ENCODE measurements at regions not wholly inside any gene's neighbourhood (a gene's known extent, or its start where the extent isn't known, plus 50 kb on each side); places are given as distances from the start of the nearest gene placed in this dataset.

- DNase-seq (ENCODE audit: low read depth), result no peak
- TF ChIP-seq MYC (IDR thresholded peaks at IDR 0.05; ENCODE audit: low read depth, low read length) (no peak), POLR2A (IDR thresholded peaks at IDR 0.05; ENCODE audit: extremely low read depth, insufficient read length) (no peak)
- TF ChIP-seq, protein P1, sequence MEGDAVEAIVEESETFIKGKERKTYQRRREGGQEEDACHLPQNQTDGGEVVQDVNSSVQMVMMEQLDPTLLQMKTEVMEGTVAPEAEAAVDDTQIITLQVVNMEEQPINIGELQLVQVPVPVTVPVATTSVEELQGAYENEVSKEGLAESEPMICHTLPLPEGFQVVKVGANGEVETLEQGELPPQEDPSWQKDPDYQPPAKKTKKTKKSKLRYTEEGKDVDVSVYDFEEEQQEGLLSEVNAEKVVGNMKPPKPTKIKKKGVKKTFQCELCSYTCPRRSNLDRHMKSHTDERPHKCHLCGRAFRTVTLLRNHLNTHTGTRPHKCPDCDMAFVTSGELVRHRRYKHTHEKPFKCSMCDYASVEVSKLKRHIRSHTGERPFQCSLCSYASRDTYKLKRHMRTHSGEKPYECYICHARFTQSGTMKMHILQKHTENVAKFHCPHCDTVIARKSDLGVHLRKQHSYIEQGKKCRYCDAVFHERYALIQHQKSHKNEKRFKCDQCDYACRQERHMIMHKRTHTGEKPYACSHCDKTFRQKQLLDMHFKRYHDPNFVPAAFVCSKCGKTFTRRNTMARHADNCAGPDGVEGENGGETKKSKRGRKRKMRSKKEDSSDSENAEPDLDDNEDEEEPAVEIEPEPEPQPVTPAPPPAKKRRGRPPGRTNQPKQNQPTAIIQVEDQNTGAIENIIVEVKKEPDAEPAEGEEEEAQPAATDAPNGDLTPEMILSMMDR (IDR thresholded peaks at IDR 0.05; ENCODE audit: low read depth, low read length), result no peak
- TF ChIP-seq, protein P2, sequence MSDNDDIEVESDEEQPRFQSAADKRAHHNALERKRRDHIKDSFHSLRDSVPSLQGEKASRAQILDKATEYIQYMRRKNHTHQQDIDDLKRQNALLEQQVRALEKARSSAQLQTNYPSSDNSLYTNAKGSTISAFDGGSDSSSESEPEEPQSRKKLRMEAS (IDR thresholded peaks at IDR 0.05; ENCODE audit: low read depth, low read length), result no peak
- no peak overlapping the region for H3K4me3 ChIP-seq (ENCODE audit: low read depth, low read length)
Measured at GRCh38 chr5:28110781-28111180, 1072.4 kb upstream of the CDH9 start.

GRCh38 chr5:28104080-28104479 lies 1065.7 kb upstream of the CDH9 start:
- no peak overlapping the region for H3K4me3 ChIP-seq (ENCODE audit: low read depth, low read length)
- no peak for DNase-seq (ENCODE audit: low read depth)
- no peak for TF ChIP-seq POLR2A (IDR thresholded peaks at IDR 0.05; ENCODE audit: extremely low read depth, insufficient read length)
- TF ChIP-seq, protein P2 (IDR thresholded peaks at IDR 0.05; ENCODE audit: low read depth, low read length), result no peak
- TF ChIP-seq, protein P1 (IDR thresholded peaks at IDR 0.05; ENCODE audit: low read depth, low read length), result no peak
- no peak for TF ChIP-seq MYC (IDR thresholded peaks at IDR 0.05; ENCODE audit: low read depth, low read length)

DNA sequence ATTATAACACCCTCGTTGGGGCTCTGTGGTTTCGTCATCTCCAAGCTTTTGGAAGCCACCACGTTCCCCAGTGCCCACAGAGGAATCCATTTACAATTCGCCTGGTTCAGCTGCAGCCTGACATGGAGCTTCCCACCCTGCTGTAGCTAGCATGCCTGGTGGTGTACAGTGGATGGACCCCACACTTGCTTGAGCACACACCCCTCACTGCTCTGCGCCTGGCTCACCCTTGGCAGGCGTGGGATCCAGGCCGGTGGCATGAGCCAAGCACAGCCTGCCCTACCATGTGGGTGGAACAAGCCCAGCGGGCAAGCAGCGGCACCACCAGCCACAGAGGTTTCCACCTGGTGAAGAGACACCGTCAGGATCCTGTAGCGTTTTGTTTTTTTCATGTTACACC lies 1045.7 kb upstream of the CDH9 start:
- H3K4me3 ChIP-seq (ENCODE audit: low read depth, low read length), result no peak overlapping the region

GRCh38 chr5:28082610-28083009 lies 1044.2 kb upstream of the CDH9 start:
- H3K4me3 ChIP-seq (ENCODE audit: low read depth, low read length), result no peak overlapping the region
- TF ChIP-seq POLR2A (IDR thresholded peaks at IDR 0.05; ENCODE audit: extremely low read depth, insufficient read length) (no peak), MYC (IDR thresholded peaks at IDR 0.05; ENCODE audit: low read depth, low read length) (no peak)
- TF ChIP-seq, protein P1 (IDR thresholded peaks at IDR 0.05; ENCODE audit: low read depth, low read length), result no peak
- TF ChIP-seq, protein P2 (IDR thresholded peaks at IDR 0.05; ENCODE audit: low read depth, low read length), result no peak
- no peak for DNase-seq (ENCODE audit: low read depth)

More for the DNA sequence above, 1045.7 kb upstream of the CDH9 start:
- TF ChIP-seq MYC (IDR thresholded peaks at IDR 0.05; ENCODE audit: low read depth, low read length), result no peak
- TF ChIP-seq, protein P1 (IDR thresholded peaks at IDR 0.05; ENCODE audit: low read depth, low read length), result no peak
- no peak for TF ChIP-seq POLR2A (IDR thresholded peaks at IDR 0.05; ENCODE audit: extremely low read depth, insufficient read length)
- TF ChIP-seq, protein P2 (IDR thresholded peaks at IDR 0.05; ENCODE audit: low read depth, low read length), result no peak
- DNase-seq (ENCODE audit: low read depth), result no peak

DNA sequence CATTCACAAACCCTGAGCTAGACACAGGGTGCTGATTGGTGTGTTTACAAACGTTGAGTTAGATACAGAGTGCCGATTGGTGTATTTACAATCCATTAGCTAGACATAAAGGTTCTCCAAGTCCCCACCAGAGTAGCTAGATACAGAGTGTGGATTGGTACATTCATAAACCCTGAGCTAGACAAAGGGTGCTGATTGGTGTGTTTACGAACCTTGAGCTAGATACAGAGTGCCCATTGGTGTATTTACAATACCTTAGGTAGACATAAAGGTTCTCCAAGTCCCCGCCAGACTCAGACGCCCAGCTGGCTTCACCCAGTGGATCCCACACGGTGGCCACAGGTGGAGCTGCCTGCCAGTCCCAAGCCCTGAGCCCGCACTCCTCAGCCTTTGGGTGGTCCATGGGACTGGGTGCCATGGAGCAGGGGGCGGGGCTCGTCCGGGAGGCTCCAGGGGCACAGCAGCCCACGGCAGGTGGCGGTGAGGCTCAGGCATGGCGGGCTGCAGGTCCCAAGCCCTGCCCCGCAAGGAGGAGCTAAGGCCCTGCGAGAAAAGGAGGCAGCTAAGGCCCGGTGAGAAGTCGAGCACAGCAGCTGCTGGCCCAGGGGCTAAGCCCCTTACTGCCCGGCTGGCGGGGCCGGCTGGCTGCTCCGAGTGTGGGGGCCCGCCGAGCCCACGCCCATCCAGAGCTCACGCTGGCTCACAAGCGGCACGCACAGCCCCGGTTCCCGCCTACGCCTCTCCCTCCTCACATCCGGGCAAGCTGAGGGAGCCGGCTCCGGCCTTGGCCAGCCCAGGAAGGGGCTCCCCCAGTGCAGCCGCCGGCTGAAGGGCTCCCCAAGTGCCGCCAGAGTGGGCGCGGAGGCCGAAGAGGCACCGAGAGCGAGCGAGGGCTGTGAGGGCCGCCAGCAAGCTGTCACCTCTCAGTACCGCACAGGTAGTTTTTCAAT lies 1039.2 kb upstream of the CDH9 start:
- DNase-seq (ENCODE audit: low read depth), result no peak
- no peak for TF ChIP-seq MYC (IDR thresholded peaks at IDR 0.05; ENCODE audit: low read depth, low read length)
- TF ChIP-seq, protein P1 (IDR thresholded peaks at IDR 0.05; ENCODE audit: low read depth, low read length), result no peak
- TF ChIP-seq POLR2A (IDR thresholded peaks at IDR 0.05; ENCODE audit: extremely low read depth, insufficient read length), result no peak
- TF ChIP-seq, protein P2 (IDR thresholded peaks at IDR 0.05; ENCODE audit: low read depth, low read length), result no peak
- H3K4me3 ChIP-seq (ENCODE audit: low read depth, low read length), result no peak overlapping the region
